ENCODE measurements at regions not wholly inside any gene's neighbourhood (a gene's known extent, or its start where the extent isn't known, plus 50 kb on each side); places are given as distances from the start of the nearest gene placed in this dataset.

- TF ChIP-seq HDAC6 (IDR thresholded peaks at IDR 0.05; ENCODE audit: low read depth, low read length) (no peak), PHF8 (conservative IDR thresholded peaks at IDR 0.05; ENCODE audit: low read depth, low read length) (no peak), SRF (IDR thresholded peaks at IDR 0.05; ENCODE audit: low read depth, low read length) (no peak), CBX5 (IDR thresholded peaks at IDR 0.05; ENCODE audit: low read depth, low read length) (no peak), CHD1 (IDR thresholded peaks at IDR 0.05; ENCODE audit: low read depth, low read length) (no peak)
These were observed 100.8 kb downstream of the GADD45G start (continued) for GRCh38 chr9:89705651-89706050.

Data from H1 (cell line).